Vagina (tissue), 2 donors: ENCODE measurements at regions not wholly inside any gene's neighbourhood (a gene's known extent, or its start where the extent isn't known, plus 50 kb on each side); places are given as distances from the start of the nearest gene placed in this dataset.
"Not testable (repeated sequence)": the region's sequence is repeated elsewhere in the genome, so short reads cannot be mapped to it uniquely, and the experiment has no call there.

Source experiments
- CTCF ChIP-seq, 3 experiments: fragments of 450-650 bp in 2 of 3; fragments of 200-600 bp in 1 of 3; sonication (generic) in 1 of 3; IDR thresholded peaks; one replicate each; pipeline ENCODE4 v1.5.1; 2017 to 2019; ENCODE audit warnings: antibody characterized with exemption in 3 of 3, mild to moderate bottlenecking in 2 of 3, moderate library complexity in 2 of 3
- POLR2A ChIP-seq, 2 donors: fragments of 450-650 bp; IDR thresholded peaks; one replicate each; pipeline ENCODE4 v1.6.1; 2017; ENCODE audit warnings: antibody characterized with exemption in 2 of 2, mild to moderate bottlenecking in 2 of 2, moderate library complexity in 2 of 2

- TF ChIP-seq CTCF, POLR2A (IDR thresholded peaks at IDR 0.05): not testable (repeated sequence)
These were observed 84.2 kb upstream of the ANXA10 start for GRCh38 chr4:168008112-168008511.
